Natural killer cell (primary cell): ENCODE measurements at regions not wholly inside any gene's neighbourhood (a gene's known extent, or its start where the extent isn't known, plus 50 kb on each side); places are given as distances from the start of the nearest gene placed in this dataset.

Source experiments
- ATAC-seq, 3 donors: fragments of 150-1000 bp in 2 of 3; fragments of 200-7000 bp in 1 of 3; cut with Tn5 transposase; 1 replicate in 1 of 3; 2 replicates in 2 of 3; pipeline ENCODE4 v1.10.0; 2021; ENCODE audit warnings: mild to moderate bottlenecking in 2 of 3, moderate library complexity in 2 of 3
- DNase-seq, 2 donors: peaks; one replicate each; pipeline versions ENCODE4 v3.0.0 to v3.0.0-alpha.2; 2013 to 2021; ENCODE audit warnings: mixed read lengths in 1 of 2
- H3K27ac ChIP-seq: one replicate; pipeline ENCODE4 v1.5.1; 2013; ENCODE audit warnings: mild to moderate bottlenecking, low read length
- H3K27me3 ChIP-seq: one replicate; pipeline ENCODE4 v1.6.1; 2013; ENCODE audit warnings: low read length; ENCODE audit not compliant: control insufficient read depth, insufficient read depth
- H3K36me3 ChIP-seq: one replicate; pipeline ENCODE4 v1.6.1; 2013; ENCODE audit warnings: low read length; ENCODE audit not compliant: control insufficient read depth, insufficient read depth
- H3K4me1 ChIP-seq: one replicate; pipeline ENCODE4 v1.6.1; 2013; ENCODE audit warnings: low read length; ENCODE audit not compliant: control insufficient read depth, insufficient read depth
- H3K4me3 ChIP-seq: one replicate; pipeline ENCODE4 v1.5.1; 2013; ENCODE audit warnings: low read length
- H3K9me3 ChIP-seq: one replicate; pipeline ENCODE4 v1.6.1; 2013; ENCODE audit warnings: low read length; ENCODE audit not compliant: control insufficient read depth, insufficient read depth
- H3K27ac Mint-ChIP-seq, 2 donors: one replicate each; pipeline ENCODE4 v1.8.0; 2022; ENCODE audit warnings: mild to moderate bottlenecking in 2 of 2, mixed read lengths in 2 of 2, moderate library complexity in 1 of 2
- H3K27me3 Mint-ChIP-seq, 2 donors: one replicate each; pipeline ENCODE4 v1.8.0; 2022; ENCODE audit warnings: low read depth in 2 of 2, mixed read lengths in 2 of 2
- H3K36me3 Mint-ChIP-seq: one replicate; pipeline ENCODE4 v1.8.0; 2022; ENCODE audit warnings: mixed read lengths
- H3K4me1 Mint-ChIP-seq, 2 donors: one replicate each; pipeline ENCODE4 v1.8.0; 2022; ENCODE audit warnings: mixed read lengths in 2 of 2
- H3K4me3 Mint-ChIP-seq: one replicate; pipeline ENCODE4 v1.8.0; 2022; ENCODE audit warnings: mild to moderate bottlenecking, moderate library complexity, mixed read lengths
- H3K9me3 Mint-ChIP-seq, 2 donors: one replicate each; pipeline ENCODE4 v1.8.0; 2022; ENCODE audit warnings: mixed read lengths in 2 of 2
- CTCF ChIP-seq: fragments of 200-600 bp; IDR thresholded peaks from one replicate; pipeline ENCODE4 v1.8.0; 2022; ENCODE audit warnings: antibody characterized with exemption
- WGBS: methylation state at CpG from one replicate; pipeline ENCODE4 v1.1.7; 2013; ENCODE audit warnings: missing lambda C conversion rate; ENCODE audit not compliant: insufficient coverage; 5-methylcytosine and 5-hydroxymethylcytosine counted together
- intact Hi-C: fragments of 100-400 bp; cut with micrococcal nuclease; formaldehyde crosslinking; loops from one replicate; pipeline ENCODE4 v1.14.2; 2022

GRCh38 chr12:74977832-74978481 lies 231.7 kb downstream of the KCNC2 start:
- no peak for DNase-seq
- H3K4me1 Mint-ChIP-seq = no peaks in the 10 kb centered on the region
- TF ChIP-seq CTCF = no peak
- H3K27ac ChIP-seq = no peak overlapping the region
- no peaks in the 10 kb centered on the region for H3K4me1 ChIP-seq
- H3K36me3 ChIP-seq = no peaks in the 10 kb centered on the region
- no peaks in the 10 kb centered on the region for H3K27me3 ChIP-seq
- H3K4me3 ChIP-seq = no peak overlapping the region
- ATAC-seq = no peak
- no peaks in the 10 kb centered on the region for H3K36me3 Mint-ChIP-seq
- 78% methylated on average over 4 of the region's 5 CpGs for WGBS
- peaks cover 9 to 14% of the 10 kb centered on the region in 2 donors for H3K9me3 Mint-ChIP-seq
- H3K4me3 Mint-ChIP-seq = no peak overlapping the region
- no peaks in the 10 kb centered on the region for H3K9me3 ChIP-seq
- H3K27ac Mint-ChIP-seq = no peak overlapping the region
- intact Hi-C loops = no loop called here
- H3K27me3 Mint-ChIP-seq = no peaks in the 10 kb centered on the region

GRCh38 chr12:74980510-74980909 lies 229.1 kb downstream of the KCNC2 start:
- no peaks in the 10 kb centered on the region for H3K4me1 Mint-ChIP-seq
- ATAC-seq (no peak), DNase-seq (no peak)
- no peaks in the 10 kb centered on the region for H3K27me3 Mint-ChIP-seq
- no peak overlapping the region for H3K27ac ChIP-seq
- H3K36me3 ChIP-seq = no peaks in the 10 kb centered on the region
- H3K4me1 ChIP-seq = no peaks in the 10 kb centered on the region
- no peaks in the 10 kb centered on the region for H3K36me3 Mint-ChIP-seq
- no peak overlapping the region for H3K4me3 Mint-ChIP-seq
- intact Hi-C loops = no loop called here
- no peak for TF ChIP-seq CTCF
- 31% methylated on average over 4 of the region's 4 CpGs for WGBS
- peaks cover 11 to 14% of the 10 kb centered on the region in 2 donors for H3K9me3 Mint-ChIP-seq
- H3K4me3 ChIP-seq = no peak overlapping the region
- H3K27ac Mint-ChIP-seq = no peak overlapping the region
- H3K27me3 ChIP-seq = no peaks in the 10 kb centered on the region
- peaks cover 4% of the 10 kb centered on the region for H3K9me3 ChIP-seq

GRCh38 chr12:74981541-74981940 lies 228.1 kb downstream of the KCNC2 start:
- Mint-ChIP-seq H3K4me1 (no peaks in the 10 kb centered on the region), H3K9me3 (peaks cover 7 to 8% of the 10 kb centered on the region in 2 donors), H3K27ac (no peak overlapping the region), H3K4me3 (no peak overlapping the region), H3K27me3 (no peaks in the 10 kb centered on the region), H3K36me3 (no peaks in the 10 kb centered on the region)
- ATAC-seq (no peak), DNase-seq (no peak)
- no peak overlapping the region for H3K4me3 ChIP-seq
- peaks cover 7% of the 10 kb centered on the region for H3K9me3 ChIP-seq
- H3K4me1 ChIP-seq = no peaks in the 10 kb centered on the region
- intact Hi-C loops = no loop called here
- H3K27me3 ChIP-seq = no peaks in the 10 kb centered on the region
- H3K27ac ChIP-seq = no peak overlapping the region
- no peaks in the 10 kb centered on the region for H3K36me3 ChIP-seq
- WGBS = 57% methylated on average over 1 of the region's 1 CpG
- TF ChIP-seq CTCF = no peak

- Histone ChIP-seq H3K9me3 (peaks cover 7% of the 10 kb centered on the region), H3K36me3 (no peaks in the 10 kb centered on the region), H3K4me3 (no peak overlapping the region), H3K27ac (no peak overlapping the region), H3K27me3 (no peaks in the 10 kb centered on the region), H3K4me1 (no peaks in the 10 kb centered on the region)
- ATAC-seq (no peak), DNase-seq (no peak)
- Mint-ChIP-seq H3K9me3 (peaks cover 4 to 5% of the 10 kb centered on the region in 2 donors), H3K36me3 (no peaks in the 10 kb centered on the region), H3K4me1 (no peaks in the 10 kb centered on the region), H3K27ac (no peak overlapping the region), H3K27me3 (no peaks in the 10 kb centered on the region), H3K4me3 (no peak overlapping the region)
- intact Hi-C loops = no loop called here
- WGBS = 75% methylated on average over 3 of the region's 3 CpGs
- no peak for TF ChIP-seq CTCF
Measured at GRCh38 chr12:74983917-74984316, 225.7 kb downstream of the KCNC2 start.
